Head of caudate nucleus (tissue), 42 donors: ENCODE measurements at regions not wholly inside any gene's neighbourhood (a gene's known extent, or its start where the extent isn't known, plus 50 kb on each side); places are given as distances from the start of the nearest gene placed in this dataset.
A peak's percentile ranks its signal among the peaks of the same experiment; 100 is the strongest.
"Not testable (repeated sequence)": the region's sequence is repeated elsewhere in the genome, so short reads cannot be mapped to it uniquely, and the experiment has no call there.

Experiments used
- DNase-seq, 42 donors: peaks; one replicate each; pipeline versions ENCODE4 v3.0.0 to v3.0.0-alpha.2; 2020 to 2021; ENCODE audit warnings: mixed read lengths in 7 of 42
- intact Hi-C: fragments of 100-400 bp; cut with DNase I; formaldehyde crosslinking; loops from one replicate; pipeline ENCODE4 v1.15.0; 2022

GRCh38 chr6:137933696-137934095 lies 66.6 kb downstream of the TNFAIP3 start:
- intact Hi-C loops, result no loop called here
- DNase-seq, result peak in 12 of 42 donors; percentile 1 to 66 (median 17)

GRCh38 chr6:137936798-137937197 lies 69.7 kb downstream of the TNFAIP3 start:
- intact Hi-C loops, result no loop called here
- DNase-seq, result no peak

GRCh38 chr6:137937834-137938233 lies 70.8 kb downstream of the TNFAIP3 start:
- DNase-seq, result no peak
- intact Hi-C loops, result no loop called here

GRCh38 chr6:137938770-137939379 lies 71.8 kb downstream of the TNFAIP3 start:
- intact Hi-C loops, result no loop called here
- DNase-seq, result no peak

- intact Hi-C loops, result loop anchor here (10.0 kb wide), 1 partner anchor 137 kb away; no protein-coding TSS in a partner anchor
- DNase-seq, result no peak
Measured at GRCh38 chr6:137941995-137942394, 74.9 kb downstream of the TNFAIP3 start.

GRCh38 chr6:137942736-137943135 lies 75.7 kb downstream of the TNFAIP3 start:
- intact Hi-C loops, result loop anchor here (10.0 kb wide), 1 partner anchor 138 kb away; no protein-coding TSS in a partner anchor

GRCh38 chr6:137944381-137944780 lies 77.3 kb downstream of the TNFAIP3 start:
- intact Hi-C loops, result loop anchor here (10.0 kb wide), 1 partner anchor 140 kb away; no protein-coding TSS in a partner anchor

More at GRCh38 chr6:137942736-137943135, 75.7 kb downstream of the TNFAIP3 start:
- no peak for DNase-seq

GRCh38 chr6:137944793-137945498 lies 77.9 kb downstream of the TNFAIP3 start:
- DNase-seq, result peak in 10 of 42 donors; percentile 3 to 52 (median 22)
- intact Hi-C loops, result loop anchor here (5.0 to 10.0 kb wide), 2 partner anchors 140 to 238 kb away; no protein-coding TSS in a partner anchor

More at GRCh38 chr6:137944381-137944780, 77.3 kb downstream of the TNFAIP3 start:
- DNase-seq, result not testable (repeated sequence)

- no peak for DNase-seq
- intact Hi-C loops, result loop anchor here (5.0 to 10.0 kb wide), 2 partner anchors 145 to 243 kb away; no protein-coding TSS in a partner anchor
Measured at GRCh38 chr6:137949686-137950390, 82.8 kb downstream of the TNFAIP3 start.

GRCh38 chr6:137950581-137950980 lies 83.5 kb downstream of the TNFAIP3 start:
- intact Hi-C loops, result no loop called here
- DNase-seq, result no peak

GRCh38 chr6:137951064-137951597 lies 84.1 kb downstream of the TNFAIP3 start:
- peak in 2 of 42 donors; percentile 6 to 9 for DNase-seq
- intact Hi-C loops, result no loop called here

GRCh38 chr6:137952247-137952646 lies 85.2 kb downstream of the TNFAIP3 start:
- intact Hi-C loops, result no loop called here
- DNase-seq, result no peak

- intact Hi-C loops, result no loop called here
- no peak for DNase-seq
Measured at GRCh38 chr6:137953761-137954160, 86.7 kb downstream of the TNFAIP3 start.

GRCh38 chr6:137954253-137954652 lies 87.2 kb downstream of the TNFAIP3 start:
- DNase-seq, result no peak
- intact Hi-C loops, result no loop called here

- DNase-seq, result no peak
- intact Hi-C loops, result no loop called here
Measured at GRCh38 chr6:137956098-137956488, 89.0 kb downstream of the TNFAIP3 start.

- intact Hi-C loops, result no loop called here
- DNase-seq, result no peak
Measured at GRCh38 chr6:137957471-137957870, 90.4 kb downstream of the TNFAIP3 start.

- intact Hi-C loops, result no loop called here
- DNase-seq, result no peak
Measured at GRCh38 chr6:137958811-137959565, 91.9 kb downstream of the TNFAIP3 start.

- intact Hi-C loops, result no loop called here
- DNase-seq, result no peak
Measured at GRCh38 chr6:137962725-137963124, 95.7 kb downstream of the TNFAIP3 start.

GRCh38 chr6:137964876-137965275 lies 97.8 kb downstream of the TNFAIP3 start:
- intact Hi-C loops, result no loop called here
- DNase-seq, result no peak
